ENCODE measurements at regions not wholly inside any gene's neighbourhood (a gene's known extent, or its start where the extent isn't known, plus 50 kb on each side); places are given as distances from the start of the nearest gene placed in this dataset.
"Not testable (repeated sequence)": the region's sequence is repeated elsewhere in the genome, so short reads cannot be mapped to it uniquely, and the experiment has no call there.

- FAIRE-seq, result no peak
These were observed 277.3 kb upstream of the KLF3 start for GRCh38 chr4:38386654-38387188.

- no peak for FAIRE-seq
These were observed 276.7 kb upstream of the KLF3 start for GRCh38 chr4:38387348-38387747.

GRCh38 chr4:38387819-38388218 is 276.2 kb upstream of the KLF3 start:
- no peak for FAIRE-seq

- FAIRE-seq, result not testable (repeated sequence)
These were observed 275.1 kb upstream of the KLF3 start for GRCh38 chr4:38388907-38389306.

GRCh38 chr4:38390969-38391545 is 272.9 kb upstream of the KLF3 start:
- FAIRE-seq, result no peak

- FAIRE-seq, result no peak
These were observed 271.7 kb upstream of the KLF3 start for GRCh38 chr4:38392223-38392855.

- no peak for FAIRE-seq
These were observed 267.9 kb upstream of the KLF3 start for GRCh38 chr4:38396091-38396490.

GRCh38 chr4:38396845-38397547 is 267.0 kb upstream of the KLF3 start:
- no peak for FAIRE-seq

- no peak for FAIRE-seq
These were observed 263.1 kb upstream of the KLF3 start for GRCh38 chr4:38400946-38401345.

- FAIRE-seq, result no peak
These were observed 257.8 kb upstream of the KLF3 start for GRCh38 chr4:38406243-38406642.

- FAIRE-seq, result no peak
These were observed 254.1 kb upstream of the KLF3 start for GRCh38 chr4:38409852-38410251.

- FAIRE-seq, result no peak
These were observed 252.9 kb upstream of the KLF3 start for GRCh38 chr4:38411092-38411491.

- FAIRE-seq, result no peak
These were observed 251.9 kb upstream of the KLF3 start for GRCh38 chr4:38411981-38412536.

GRCh38 chr4:38413524-38414341 is 250.3 kb upstream of the KLF3 start:
- no peak for FAIRE-seq

GRCh38 chr4:38414410-38414809 is 249.6 kb upstream of the KLF3 start:
- no peak for FAIRE-seq

- no peak for FAIRE-seq
These were observed 248.3 kb upstream of the KLF3 start for GRCh38 chr4:38415682-38416081.

- FAIRE-seq, result no peak
These were observed 247.5 kb upstream of the KLF3 start for GRCh38 chr4:38416450-38417014.

GRCh38 chr4:38420254-38420653 is 243.7 kb upstream of the KLF3 start:
- FAIRE-seq, result not testable (repeated sequence)

- no peak for FAIRE-seq
These were observed 241.1 kb upstream of the KLF3 start for GRCh38 chr4:38422850-38423249.

GRCh38 chr4:38424151-38424871 is 239.7 kb upstream of the KLF3 start:
- no peak for FAIRE-seq

- no peak for FAIRE-seq
These were observed 237.5 kb upstream of the KLF3 start for GRCh38 chr4:38426532-38426931.

GRCh38 chr4:38430841-38431240 is 233.2 kb upstream of the KLF3 start:
- FAIRE-seq, result no peak

Measured in G401.6 (cell line).